PC-9 (cell line): ENCODE measurements at regions not wholly inside any gene's neighbourhood (a gene's known extent, or its start where the extent isn't known, plus 50 kb on each side); places are given as distances from the start of the nearest gene placed in this dataset.

Experiments
- BruUV-seq: library from RNA; stranded (reverse); fragments of 400-500 nt; replicated peaks from 2 replicates; lab custom pipeline; 2021; lab: Mats Ljungman, UMichigan
- CTCF ChIA-PET: fragments of 300-600 bp; sonication (Branson Sonifier 250); formaldehyde crosslinking; loops from one replicate; lab custom pipeline; 2022; ENCODE audit warnings: antibody characterized with exemption; lab: Charles Lee
- POLR2A ChIA-PET: fragments of 300-600 bp; sonication (Branson Sonifier 250); formaldehyde crosslinking; loops from one replicate; lab custom pipeline; 2022; ENCODE audit warnings: antibody characterized with exemption; ENCODE audit not compliant: unreplicated experiment; lab: Charles Lee
- DNase-seq, 2 experiments: peaks; one replicate each; pipeline versions ENCODE4 v3.0.0 to v3.0.0-alpha.2; 2015 to 2022; ENCODE audit warnings: mixed read lengths in 1 of 2
- H2AFZ ChIP-seq: fragments of 200-600 bp; sonication (generic); 2 replicates; pipeline ENCODE4 v1.8.1; 2017; ENCODE audit warnings: antibody characterized with exemption
- H3F3A ChIP-seq: fragments of 200-600 bp; sonication (generic); 2 replicates; pipeline ENCODE4 v1.8.1; 2017; ENCODE audit warnings: antibody characterized with exemption, mild to moderate bottlenecking, low read depth; ENCODE audit not compliant: insufficient read depth
- H3K27ac ChIP-seq: fragments of 200-600 bp; sonication (generic); 2 replicates; pipeline ENCODE4 v1.6.1; 2016; ENCODE audit warnings: mixed run types
- H3K27me3 ChIP-seq: fragments of 200-600 bp; sonication (generic); 2 replicates; pipeline ENCODE4 v1.6.1; 2016; ENCODE audit warnings: low read depth, mixed run types; ENCODE audit not compliant: insufficient read depth
- H3K36me3 ChIP-seq: fragments of 200-600 bp; sonication (generic); 2 replicates; pipeline ENCODE4 v1.6.1; 2016; ENCODE audit warnings: low read depth, mixed run types
- H3K4me1 ChIP-seq: fragments of 200-600 bp; sonication (generic); replicated peaks from 2 replicates; pipeline ENCODE4 v1.6.1; 2016; ENCODE audit warnings: mixed run types; ENCODE audit not compliant: insufficient read depth
- H3K4me2 ChIP-seq: fragments of 200-600 bp; sonication (generic); 2 replicates; pipeline ENCODE4 v1.6.1; 2017; ENCODE audit warnings: mixed run types
- H3K4me3 ChIP-seq: fragments of 200-600 bp; sonication (generic); 2 replicates; pipeline ENCODE4 v1.6.1; 2016; ENCODE audit warnings: mixed run types
- H3K79me2 ChIP-seq: fragments of 200-600 bp; sonication (generic); 2 replicates; pipeline ENCODE4 v1.6.1; 2017; ENCODE audit warnings: low read depth, mixed run types
- H3K9me2 ChIP-seq: fragments of 200-600 bp; sonication (generic); 2 replicates; pipeline ENCODE4 v1.8.1; 2017; ENCODE audit warnings: mild to moderate bottlenecking; ENCODE audit not compliant: insufficient read depth
- H3K9me3 ChIP-seq: fragments of 200-600 bp; sonication (generic); 2 replicates; pipeline ENCODE4 v1.8.1; 2016; ENCODE audit warnings: low read depth; ENCODE audit not compliant: insufficient read depth
- H4K20me1 ChIP-seq: fragments of 200-600 bp; sonication (generic); 2 replicates; pipeline ENCODE4 v1.8.1; 2017; ENCODE audit not compliant: insufficient read depth
- CTCF ChIP-seq: fragments of 200-600 bp; sonication (generic); conservative IDR thresholded peaks from 2 replicates; pipeline ENCODE4 v1.6.1; 2017; ENCODE audit warnings: mixed run types, antibody characterized with exemption, mild to moderate bottlenecking, moderate library complexity
- EZH2 ChIP-seq: fragments of 200-600 bp; sonication (generic); IDR thresholded peaks from 2 replicates; pipeline ENCODE4 v1.8.0; 2017; ENCODE audit warnings: antibody characterized with exemption, low read depth
- intact Hi-C: fragments of 100-400 bp; cut with micrococcal nuclease; formaldehyde crosslinking; loops from one replicate; pipeline ENCODE4 v1.10.0; 2022; ENCODE audit not compliant: unreplicated experiment

GRCh38 chr22:33213383-33214075 lies 155.3 kb upstream of the SYN3 start:
- Histone ChIP-seq H4K20me1 (no peaks in the 10 kb centered on the region), H3K79me2 (no peaks in the 10 kb centered on the region), H2AFZ (no peak overlapping the region), H3K27ac (no peak overlapping the region), H3K4me1 (no peaks in the 10 kb centered on the region), H3K9me3 (no peaks in the 10 kb centered on the region), H3K27me3 (peaks cover 70% of the 10 kb centered on the region), H3K4me2 (no peak overlapping the region), H3K36me3 (no peaks in the 10 kb centered on the region), H3K9me2 (no peaks in the 10 kb centered on the region), H3K4me3 (no peak overlapping the region), H3F3A (no peaks in the 10 kb centered on the region)
- no TSS peak for BruUV-seq
- POLR2A ChIA-PET: no interaction called here
- intact Hi-C loops: no loop called here
- no peak for DNase-seq
- CTCF ChIA-PET: interaction anchor here (0.7 kb wide), 1 partner anchor 927 kb away, joined by 3 read pairs; no protein-coding TSS in a partner anchor
- no peak for TF ChIP-seq EZH2
- TF ChIP-seq CTCF: no peak

DNA sequence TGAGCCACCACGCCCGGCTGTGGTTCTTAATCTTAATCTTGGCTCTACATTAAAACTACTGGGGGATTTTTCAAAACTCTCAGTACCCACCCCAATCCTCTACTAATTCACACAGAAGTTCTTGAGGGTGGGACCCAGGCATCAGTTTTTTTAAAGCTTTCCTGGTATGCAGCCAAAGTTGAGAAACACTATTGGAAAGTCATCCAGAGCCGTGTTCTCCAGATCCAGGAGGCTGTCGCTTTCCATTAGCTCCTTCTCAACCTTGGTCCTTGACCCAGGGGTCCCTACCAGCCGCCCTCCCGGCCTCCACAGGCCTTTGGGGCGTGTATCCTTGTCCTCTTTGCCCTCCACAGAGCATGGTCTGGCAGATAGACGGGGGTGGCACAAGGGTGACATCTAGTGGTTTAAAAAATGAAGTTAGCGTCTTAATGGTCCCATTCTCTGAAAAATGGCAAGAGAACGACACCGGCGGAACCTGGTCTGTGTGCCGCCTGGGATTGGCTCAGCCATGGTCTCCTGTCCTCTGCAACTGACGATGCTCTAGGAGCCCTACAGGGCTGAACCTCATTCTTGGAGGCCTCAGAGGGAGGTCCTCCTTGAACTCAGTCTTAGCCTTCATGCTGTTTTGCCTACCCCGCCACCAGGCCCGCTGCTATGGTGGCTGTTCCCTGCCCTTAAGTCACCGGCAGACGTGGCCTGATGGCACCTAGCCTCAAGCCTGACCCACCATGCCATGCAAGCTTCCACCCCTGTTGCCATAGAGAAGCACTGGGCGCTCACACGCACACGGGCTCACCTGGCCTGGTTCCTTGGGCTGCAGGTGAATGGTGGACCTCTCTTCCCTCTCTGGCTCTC lies 152.0 kb upstream of the SYN3 start:
- H3K27ac ChIP-seq: no peak overlapping the region
- no peaks in the 10 kb centered on the region for H3K4me1 ChIP-seq
- no peak overlapping the region for H3K4me3 ChIP-seq
- H4K20me1 ChIP-seq: no peaks in the 10 kb centered on the region
- no peak overlapping the region for H3K4me2 ChIP-seq
- intact Hi-C loops: loop anchor here (5.0 to 10.0 kb wide), 2 partner anchors 683 to 1105 kb away; no protein-coding TSS in a partner anchor
- POLR2A ChIA-PET: no interaction called here
- H2AFZ ChIP-seq: no peak overlapping the region
- H3K79me2 ChIP-seq: no peaks in the 10 kb centered on the region
- H3F3A ChIP-seq: no peaks in the 10 kb centered on the region
- H3K9me3 ChIP-seq: no peaks in the 10 kb centered on the region
- H3K9me2 ChIP-seq: no peaks in the 10 kb centered on the region
- BruUV-seq: no TSS peak
- TF ChIP-seq CTCF (peak; percentile 77), EZH2 (no peak)
- peak in 1 of 2 experiments; percentile 10 for DNase-seq
- H3K27me3 ChIP-seq: peaks cover 78% of the 10 kb centered on the region
- CTCF ChIA-PET: interaction anchor here (0.6 kb wide), 2 partner anchors 630 to 1203 kb away, joined by 3 to 5 read pairs; no protein-coding TSS in a partner anchor
- no peaks in the 10 kb centered on the region for H3K36me3 ChIP-seq

DNA sequence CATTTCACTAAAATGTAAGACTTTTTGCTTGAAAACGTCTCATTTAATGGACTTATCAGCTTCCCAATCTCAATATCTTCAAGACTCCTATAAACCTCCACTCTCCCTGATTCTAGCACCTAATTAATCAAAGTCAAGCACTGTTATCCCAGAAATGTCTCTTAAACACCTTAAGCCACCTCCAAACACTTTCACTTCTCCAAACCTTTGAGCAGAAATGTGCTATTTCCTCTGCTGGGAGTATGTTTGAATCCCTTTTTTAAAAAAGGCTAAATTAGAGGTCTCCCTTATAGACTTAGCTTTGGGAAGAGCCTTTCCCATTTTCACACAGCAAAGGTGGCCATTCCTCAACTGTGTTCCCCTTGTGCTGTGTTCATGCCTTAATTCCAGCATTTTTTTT lies 146.2 kb upstream of the SYN3 start:
- H3K27ac ChIP-seq: no peak overlapping the region
- no peaks in the 10 kb centered on the region for H3K9me3 ChIP-seq
- no TSS peak for BruUV-seq
- intact Hi-C loops: loop anchor here (5.0 to 10.0 kb wide), 2 partner anchors 187 to 1100 kb away; no protein-coding TSS in a partner anchor
- H3F3A ChIP-seq: no peaks in the 10 kb centered on the region
- no peak overlapping the region for H3K4me2 ChIP-seq
- H3K36me3 ChIP-seq: no peaks in the 10 kb centered on the region
- no peaks in the 10 kb centered on the region for H3K4me1 ChIP-seq
- H3K79me2 ChIP-seq: no peaks in the 10 kb centered on the region
- no peak for DNase-seq
- CTCF ChIA-PET: no interaction called here
- no peak overlapping the region for H3K4me3 ChIP-seq
- H3K27me3 ChIP-seq: peaks cover 78% of the 10 kb centered on the region
- H2AFZ ChIP-seq: no peak overlapping the region
- no peak for TF ChIP-seq EZH2
- no peak for TF ChIP-seq CTCF
- POLR2A ChIA-PET: no interaction called here
- no peaks in the 10 kb centered on the region for H3K9me2 ChIP-seq
- H4K20me1 ChIP-seq: no peaks in the 10 kb centered on the region
